Kidney (tissue), 13 donors: ENCODE measurements at regions not wholly inside any gene's neighbourhood (a gene's known extent, or its start where the extent isn't known, plus 50 kb on each side); places are given as distances from the start of the nearest gene placed in this dataset.

ENCODE experiments used
- DNase-seq, 5 donors: peaks; one replicate each; pipeline ENCODE4 v3.0.0-alpha.2; 2013 to 2020
- FAIRE-seq: peaks from 2 replicates; lab custom pipeline; 2012; peaks lifted over from hg19 to GRCh38; lab: Jason Lieb, UNC
- H3K27ac ChIP-seq, 2 donors: one replicate each; pipeline ENCODE4 v1.7.0; 2013; ENCODE audit warnings: low read depth in 2 of 2, low read length in 2 of 2, inconsistent platforms in 1 of 2
- H3K27me3 ChIP-seq: one replicate; pipeline ENCODE4 v1.7.1; 2013; ENCODE audit warnings: low read length, inconsistent platforms; ENCODE audit not compliant: control insufficient read depth, insufficient read depth
- H3K36me3 ChIP-seq, 3 donors: one replicate each; pipeline versions ENCODE4 v1.7.0 to v1.7.1; 2013; ENCODE audit warnings: low read length in 3 of 3, control low read depth in 1 of 3, inconsistent platforms in 1 of 3; ENCODE audit not compliant: insufficient read depth in 3 of 3, control insufficient read depth in 2 of 3
- H3K4me1 ChIP-seq, 3 donors: one replicate each; pipeline versions ENCODE4 v1.7.0 to v1.7.1; 2013; ENCODE audit warnings: low read length in 3 of 3, inconsistent platforms in 1 of 3, low read depth in 1 of 3; ENCODE audit not compliant: control insufficient read depth in 2 of 3, insufficient read depth in 2 of 3
- H3K4me3 ChIP-seq, 3 donors: one replicate each; pipeline versions ENCODE4 v1.7.0 to v1.8.1; 2013; ENCODE audit warnings: low read length in 3 of 3, control low read depth in 1 of 3, inconsistent platforms in 1 of 3
- H3K9ac ChIP-seq, 3 donors: one replicate each; pipeline versions ENCODE4 v1.7.0 to v1.7.1; 2013; ENCODE audit warnings: low read length in 3 of 3, control low read depth in 1 of 3, inconsistent platforms in 1 of 3
- H3K9me3 ChIP-seq, 3 donors: one replicate each; pipeline versions ENCODE4 v1.7.0 to v1.7.1; 2013; ENCODE audit warnings: low read length in 3 of 3, control low read depth in 1 of 3, inconsistent platforms in 1 of 3; ENCODE audit not compliant: control insufficient read depth in 2 of 3, insufficient read depth in 1 of 3
- intact Hi-C: fragments of 100-400 bp; cut with DNase I; formaldehyde crosslinking; loops from one replicate; pipeline ENCODE4 v1.11.1; 2022
- TF ChIP-seq, protein P1 (sequence below): IDR thresholded peaks from 3 replicates; pipeline ENCODE4 v1.5.1; 2012; ENCODE audit warnings: mild to moderate bottlenecking, moderate library complexity, borderline replicate concordance; ENCODE audit not compliant: insufficient read depth; ENCODE audit errors: extremely low read depth
- donor health status: control.
- donor health status: control.
- donor health status: control.
- donor health status: control.
- donor health status: control.
- donor health status: DM: yes; HTN: yes; CAD: no.
- donor health status: Normal renal cell carcinoma (clear cell type).

DNA sequence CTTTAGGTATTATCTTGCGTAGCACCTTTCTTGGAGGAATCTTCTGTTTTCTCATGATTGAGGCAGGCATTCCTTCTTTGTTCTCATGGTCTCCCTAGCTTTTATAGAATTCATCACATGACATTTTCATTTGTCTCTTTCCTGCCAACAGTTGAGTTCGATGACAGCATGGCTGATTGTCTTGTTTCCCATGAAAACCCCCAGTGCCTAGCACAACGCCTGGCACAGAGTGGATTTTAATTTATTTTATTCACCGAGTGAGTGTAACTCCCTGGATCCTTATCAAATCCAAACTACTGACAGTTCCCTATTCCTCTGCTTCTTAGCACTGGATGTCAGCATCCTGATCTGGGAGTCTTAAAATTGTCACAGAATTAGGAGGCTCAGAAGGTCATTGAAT, 182.6 kb downstream of the SUDS3 start:
- FAIRE-seq = no peak
- intact Hi-C loops = no loop called here
- Histone ChIP-seq H3K9ac (no peak overlapping the region), H3K4me3 (no peak overlapping the region), H3K27ac (no peak overlapping the region), H3K4me1 (no peaks in the 10 kb centered on the region), H3K9me3 (no peaks in the 10 kb centered on the region), H3K27me3 (no peaks in the 10 kb centered on the region), H3K36me3 (no peaks in the 10 kb centered on the region)
- DNase-seq = no peak
- TF ChIP-seq, protein P1, sequence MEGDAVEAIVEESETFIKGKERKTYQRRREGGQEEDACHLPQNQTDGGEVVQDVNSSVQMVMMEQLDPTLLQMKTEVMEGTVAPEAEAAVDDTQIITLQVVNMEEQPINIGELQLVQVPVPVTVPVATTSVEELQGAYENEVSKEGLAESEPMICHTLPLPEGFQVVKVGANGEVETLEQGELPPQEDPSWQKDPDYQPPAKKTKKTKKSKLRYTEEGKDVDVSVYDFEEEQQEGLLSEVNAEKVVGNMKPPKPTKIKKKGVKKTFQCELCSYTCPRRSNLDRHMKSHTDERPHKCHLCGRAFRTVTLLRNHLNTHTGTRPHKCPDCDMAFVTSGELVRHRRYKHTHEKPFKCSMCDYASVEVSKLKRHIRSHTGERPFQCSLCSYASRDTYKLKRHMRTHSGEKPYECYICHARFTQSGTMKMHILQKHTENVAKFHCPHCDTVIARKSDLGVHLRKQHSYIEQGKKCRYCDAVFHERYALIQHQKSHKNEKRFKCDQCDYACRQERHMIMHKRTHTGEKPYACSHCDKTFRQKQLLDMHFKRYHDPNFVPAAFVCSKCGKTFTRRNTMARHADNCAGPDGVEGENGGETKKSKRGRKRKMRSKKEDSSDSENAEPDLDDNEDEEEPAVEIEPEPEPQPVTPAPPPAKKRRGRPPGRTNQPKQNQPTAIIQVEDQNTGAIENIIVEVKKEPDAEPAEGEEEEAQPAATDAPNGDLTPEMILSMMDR = no peak

- no peak for DNase-seq
- Histone ChIP-seq H3K9ac (no peak overlapping the region), H3K4me1 (no peaks in the 10 kb centered on the region), H3K36me3 (no peaks in the 10 kb centered on the region), H3K4me3 (no peak overlapping the region), H3K27ac (no peak overlapping the region), H3K9me3 (no peaks in the 10 kb centered on the region), H3K27me3 (no peaks in the 10 kb centered on the region)
- no peak for FAIRE-seq
- intact Hi-C loops = no loop called here
- TF ChIP-seq, protein P1 = no peak
These were observed 184.4 kb downstream of the SUDS3 start for GRCh38 chr12:118560733-118561132.

DNA sequence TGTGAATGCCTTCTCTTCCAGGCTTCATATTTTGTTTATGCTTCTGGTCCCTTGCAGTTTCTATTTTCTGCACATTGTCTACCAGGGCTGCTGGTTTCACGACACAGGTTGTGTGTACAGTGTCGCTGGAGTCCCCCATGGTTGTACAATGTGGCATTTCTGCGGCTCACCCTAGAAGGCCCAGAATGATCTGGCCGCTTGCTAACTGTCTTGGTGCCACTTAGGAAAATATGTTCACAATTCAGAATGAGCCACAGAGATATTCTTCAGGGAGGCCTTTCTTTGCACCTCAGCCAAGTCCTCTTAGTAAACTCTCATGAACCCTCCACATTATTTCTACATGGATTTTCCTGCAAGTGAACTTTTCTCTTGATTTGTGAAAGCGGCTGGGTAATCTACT, 195.4 kb downstream of the SUDS3 start:
- no peaks in the 10 kb centered on the region for H3K9me3 ChIP-seq
- H3K27ac ChIP-seq = no peak overlapping the region
- H3K27me3 ChIP-seq = no peaks in the 10 kb centered on the region
- FAIRE-seq (no peak), DNase-seq (no peak)
- no peak overlapping the region for H3K4me3 ChIP-seq
- no peaks in the 10 kb centered on the region for H3K4me1 ChIP-seq
- no peak overlapping the region for H3K9ac ChIP-seq
- no peaks in the 10 kb centered on the region for H3K36me3 ChIP-seq
- TF ChIP-seq, protein P1 = no peak
- intact Hi-C loops = no loop called here

GRCh38 chr12:118574288-118574687, 197.9 kb downstream of the SUDS3 start:
- Histone ChIP-seq H3K27ac (no peak overlapping the region), H3K9me3 (no peaks in the 10 kb centered on the region), H3K4me3 (no peak overlapping the region), H3K4me1 (no peaks in the 10 kb centered on the region), H3K27me3 (no peaks in the 10 kb centered on the region), H3K36me3 (no peaks in the 10 kb centered on the region), H3K9ac (no peak overlapping the region)
- FAIRE-seq = no peak
- intact Hi-C loops = no loop called here
- DNase-seq = no peak
- TF ChIP-seq, protein P1 = no peak
